ENCODE measurements at regions not wholly inside any gene's neighbourhood (a gene's known extent, or its start where the extent isn't known, plus 50 kb on each side); places are given as distances from the start of the nearest gene placed in this dataset.

DNA sequence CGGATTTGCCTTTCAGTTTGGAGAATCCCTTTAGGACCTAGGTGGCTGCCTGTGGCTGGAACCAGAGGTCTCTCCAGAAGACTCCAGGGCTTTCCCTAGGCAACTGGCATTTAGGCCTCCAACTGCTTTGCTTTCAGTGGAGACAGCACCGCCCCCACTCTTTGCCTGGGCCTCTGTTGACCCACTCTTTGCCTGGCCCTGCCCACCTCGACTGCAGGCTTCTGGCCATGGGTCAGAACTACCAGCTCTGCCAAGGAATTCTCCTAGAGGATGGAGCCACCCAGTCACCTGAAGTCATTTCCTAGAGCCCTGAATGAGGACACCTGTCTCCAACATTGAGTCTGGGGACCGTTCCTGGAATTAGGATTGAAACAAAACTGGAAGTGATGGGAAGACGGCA is 439.0 kb upstream of the CDH4 start:
- DNase-seq (ENCODE audit: low read depth in 1 of 2, low spot score in 1 of 2), result no peak

- no peak for DNase-seq (ENCODE audit: low read depth in 1 of 2, low spot score in 1 of 2)
Measured at GRCh38 chr20:60815656-60816055, 436.4 kb upstream of the CDH4 start.

DNA sequence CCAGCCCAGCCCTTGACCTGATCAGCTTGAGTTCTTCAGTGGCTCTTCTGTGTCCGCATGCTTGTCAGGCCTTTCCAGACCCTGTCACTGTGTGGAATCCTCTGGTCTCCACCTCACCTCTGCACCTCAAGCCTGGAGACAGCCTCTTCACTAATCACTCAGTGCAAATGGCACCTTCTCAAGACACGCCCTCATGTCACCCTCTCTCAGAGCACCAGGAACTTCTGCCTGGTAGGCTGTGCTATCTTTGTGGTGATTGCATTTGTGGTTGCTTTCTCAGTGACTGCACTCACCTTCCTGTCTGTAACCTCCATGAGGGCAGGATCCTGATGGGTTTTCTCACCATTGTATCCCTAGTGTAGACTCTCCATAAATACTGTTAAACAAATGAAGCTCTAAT is 435.2 kb upstream of the CDH4 start:
- no peak for DNase-seq (ENCODE audit: low read depth in 1 of 2, low spot score in 1 of 2)

DNA sequence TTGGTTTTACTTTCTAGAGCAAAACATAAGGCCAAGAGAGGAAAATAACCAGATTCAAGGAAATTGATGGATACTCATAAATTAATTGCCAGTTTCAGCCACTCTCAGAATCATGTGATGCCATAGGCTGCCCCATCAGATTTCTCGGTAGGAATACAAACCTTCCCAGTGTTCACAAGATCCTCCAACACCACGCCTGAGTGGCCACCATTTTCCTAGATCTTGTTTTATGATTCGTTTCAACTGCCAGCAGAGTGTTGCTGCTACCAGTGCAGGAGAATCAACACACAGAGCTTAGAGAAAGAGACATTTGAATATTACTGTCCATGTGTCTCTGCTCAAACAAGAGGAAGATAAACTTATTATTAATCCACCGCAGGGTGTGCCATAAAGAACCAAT is 434.2 kb upstream of the CDH4 start:
- no peak for DNase-seq (ENCODE audit: low read depth in 1 of 2, low spot score in 1 of 2)

DNA sequence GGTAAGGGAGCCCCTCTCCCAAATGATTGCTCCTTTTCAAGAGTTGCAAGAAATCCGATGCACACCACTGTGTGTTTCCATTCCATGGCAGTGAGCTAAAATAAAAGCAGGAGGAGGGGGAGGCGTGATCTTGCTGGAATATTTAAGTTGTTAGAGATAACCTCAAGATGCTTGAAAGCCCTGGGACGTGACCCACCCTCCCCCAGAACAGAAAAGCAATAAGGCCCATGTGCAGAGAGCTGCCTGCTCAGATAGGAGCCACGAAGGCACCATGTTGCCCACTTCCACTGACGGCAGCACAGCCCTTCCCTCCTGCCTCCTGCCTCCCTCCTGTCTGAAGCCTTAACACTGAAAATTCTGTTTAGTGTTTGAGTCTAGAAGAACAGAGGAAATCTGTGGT is 432.6 kb upstream of the CDH4 start:
- no peak for DNase-seq (ENCODE audit: low read depth in 1 of 2, low spot score in 1 of 2)

DNA sequence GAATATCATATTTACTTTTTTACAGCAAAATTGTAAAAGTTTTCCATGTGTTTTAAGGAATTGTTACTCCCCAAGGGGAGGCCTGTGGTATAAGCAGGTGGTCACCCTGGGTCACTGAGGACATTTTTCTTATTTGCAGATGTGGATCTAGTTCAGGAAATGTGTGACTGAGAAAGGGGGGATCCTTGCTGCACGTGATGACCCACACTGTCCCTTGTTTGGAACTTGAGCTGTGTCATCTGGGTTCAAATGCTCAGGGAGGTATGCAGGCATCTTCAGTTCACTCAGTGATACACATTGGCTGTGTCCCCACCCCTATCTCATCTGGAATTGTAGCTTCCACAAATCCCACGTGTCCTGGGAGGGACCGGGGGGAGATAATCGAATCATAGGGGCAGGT is 431.9 kb upstream of the CDH4 start:
- DNase-seq (ENCODE audit: low read depth in 1 of 2, low spot score in 1 of 2), result no peak

DNA sequence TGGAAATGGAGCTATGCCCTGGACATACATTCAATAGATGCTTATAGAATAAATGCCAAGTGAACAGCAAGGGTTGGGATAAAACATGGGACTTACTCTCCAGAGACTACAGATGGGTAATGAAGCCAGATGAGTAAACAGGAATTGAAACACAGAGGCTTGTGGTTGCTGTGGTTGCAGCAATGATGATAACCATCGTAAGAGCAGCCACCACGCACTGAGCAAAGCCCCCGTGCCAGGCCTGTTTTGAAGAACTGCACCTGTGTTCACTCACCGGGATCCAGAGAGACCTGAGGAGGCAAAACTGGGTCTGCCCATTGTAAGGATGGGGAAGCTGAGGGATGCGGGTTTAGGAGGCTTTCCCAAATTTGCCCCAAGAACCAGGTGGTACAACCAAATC is 431.1 kb upstream of the CDH4 start:
- no peak for DNase-seq (ENCODE audit: low read depth in 1 of 2, low spot score in 1 of 2)

- no peak for DNase-seq (ENCODE audit: low read depth in 1 of 2, low spot score in 1 of 2)
Measured at GRCh38 chr20:60822699-60823607, 429.1 kb upstream of the CDH4 start.

DNA sequence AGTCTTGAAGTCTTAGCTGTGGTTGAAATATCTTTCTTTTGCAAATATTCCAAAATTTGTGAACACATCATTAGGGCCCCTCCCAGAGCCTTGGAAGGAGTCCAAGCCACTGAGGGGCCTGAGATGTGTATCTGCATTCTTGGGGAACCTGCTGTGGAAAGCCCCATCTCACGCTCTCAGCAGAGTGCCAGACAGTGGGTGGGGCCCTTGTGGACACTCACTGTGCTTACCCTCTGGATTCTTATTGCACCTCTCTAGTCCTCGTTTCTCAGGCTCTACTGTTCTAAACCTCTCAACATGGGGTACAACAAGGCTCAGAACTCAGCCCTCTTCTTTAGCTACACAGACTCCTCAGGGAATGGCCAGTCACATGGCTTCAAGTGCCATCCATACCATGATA is 416.2 kb upstream of the CDH4 start:
- no peak for DNase-seq (ENCODE audit: low read depth in 1 of 2, low spot score in 1 of 2)

DNA sequence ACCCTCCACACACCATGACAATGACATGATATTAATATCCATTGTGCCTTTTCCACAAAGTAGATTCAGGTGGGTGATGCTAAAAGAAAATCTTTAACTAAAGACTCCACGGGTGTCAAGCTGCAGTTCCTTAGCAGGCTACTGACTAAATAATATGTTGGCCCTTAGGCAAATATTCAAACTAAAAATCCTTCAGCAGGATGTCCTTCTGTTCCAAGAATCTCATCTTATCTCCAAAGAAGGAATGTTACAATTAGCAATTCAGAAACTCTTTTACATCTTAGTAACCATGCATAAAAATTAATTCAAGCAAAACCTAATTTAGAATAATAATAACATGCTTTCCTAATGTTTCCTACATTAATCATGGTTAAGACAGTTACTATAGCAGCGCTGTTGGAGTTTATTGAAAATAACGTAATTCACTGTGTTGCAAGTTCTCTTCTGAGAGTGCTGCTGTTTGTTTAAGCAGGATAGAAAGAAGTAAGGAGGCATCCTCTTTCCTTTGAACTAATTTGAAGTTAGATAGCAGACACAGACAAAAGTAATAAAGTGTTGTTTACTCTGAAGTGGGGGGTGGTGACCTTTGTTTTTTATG is 414.8 kb upstream of the CDH4 start:
- DNase-seq (ENCODE audit: low read depth in 1 of 2, low spot score in 1 of 2), result no peak

GRCh38 chr20:60838297-60838696 is 413.8 kb upstream of the CDH4 start:
- DNase-seq (ENCODE audit: low read depth in 1 of 2, low spot score in 1 of 2), result no peak

- DNase-seq (ENCODE audit: low read depth in 1 of 2, low spot score in 1 of 2), result no peak
Measured at GRCh38 chr20:60840971-60841370, 411.1 kb upstream of the CDH4 start.

DNA sequence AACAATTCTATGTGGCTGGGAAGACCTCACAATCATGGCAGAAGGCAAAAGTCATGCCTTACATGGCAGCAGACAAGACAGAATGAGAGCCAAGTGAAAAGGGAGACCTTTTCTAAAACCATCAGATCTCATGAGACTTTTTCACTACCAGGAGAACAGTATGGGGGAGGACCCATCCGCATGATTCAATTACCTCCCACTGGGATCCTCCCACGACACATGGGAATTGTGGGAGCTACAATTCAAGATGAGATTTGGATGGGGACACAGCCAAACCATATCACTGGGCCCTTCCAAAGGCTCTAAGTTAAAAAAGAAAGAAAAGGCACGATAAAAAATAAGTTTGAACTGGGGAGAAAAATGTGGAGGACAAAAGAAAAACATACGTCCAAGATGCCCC is 406.9 kb upstream of the CDH4 start:
- no peak for DNase-seq (ENCODE audit: low read depth in 1 of 2, low spot score in 1 of 2)

DNA sequence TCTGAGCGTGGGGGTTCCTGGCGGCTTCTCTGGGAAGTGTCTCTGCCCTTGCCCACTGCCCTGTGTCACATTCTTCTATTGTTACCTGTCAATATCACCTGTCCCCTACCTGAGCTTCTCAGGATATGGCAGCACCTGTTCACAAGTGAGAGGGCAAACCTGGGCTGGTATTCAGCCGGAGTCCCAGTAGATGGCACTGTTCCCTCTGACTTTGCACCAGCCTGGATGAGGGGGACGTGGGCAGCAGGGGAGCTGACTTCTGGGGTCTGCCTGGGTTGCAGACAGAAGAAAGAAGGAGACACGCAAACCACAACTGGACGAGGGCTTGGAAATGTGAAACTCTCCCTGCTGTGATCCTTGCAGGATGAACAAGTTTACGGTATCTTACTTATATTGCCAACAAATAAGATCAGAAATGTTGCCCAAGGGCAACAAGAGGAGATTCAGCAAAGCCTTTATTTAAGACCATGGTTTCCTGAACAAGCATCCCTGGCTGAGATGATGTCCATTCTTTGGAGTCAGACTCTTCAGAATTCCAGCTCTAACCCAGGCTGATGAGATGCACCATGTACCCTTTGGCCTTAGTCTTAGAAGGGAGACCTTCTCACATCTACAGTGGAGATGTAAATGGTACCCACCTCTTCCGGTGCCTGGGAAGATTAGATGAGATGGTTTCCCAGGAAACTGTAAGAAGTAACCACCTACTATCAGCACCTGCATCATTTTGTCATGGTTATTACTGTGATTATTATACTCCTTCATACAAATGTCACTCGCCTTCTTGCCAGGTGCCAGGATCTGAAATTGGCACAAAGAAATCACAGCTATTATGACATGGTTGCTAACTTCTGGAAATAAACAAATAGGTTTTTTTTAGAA is 400.0 kb upstream of the CDH4 start:
- no peak for DNase-seq (ENCODE audit: low read depth in 1 of 2, low spot score in 1 of 2)

GRCh38 chr20:60857708-60858107 is 394.4 kb upstream of the CDH4 start:
- DNase-seq (ENCODE audit: low read depth in 1 of 2, low spot score in 1 of 2), result no peak

- DNase-seq (ENCODE audit: low read depth in 1 of 2, low spot score in 1 of 2), result no peak
Measured at GRCh38 chr20:60862601-60863000, 389.5 kb upstream of the CDH4 start.

- no peak for DNase-seq (ENCODE audit: low read depth in 1 of 2, low spot score in 1 of 2)
Measured at GRCh38 chr20:60863548-60863947, 388.5 kb upstream of the CDH4 start.

DNA sequence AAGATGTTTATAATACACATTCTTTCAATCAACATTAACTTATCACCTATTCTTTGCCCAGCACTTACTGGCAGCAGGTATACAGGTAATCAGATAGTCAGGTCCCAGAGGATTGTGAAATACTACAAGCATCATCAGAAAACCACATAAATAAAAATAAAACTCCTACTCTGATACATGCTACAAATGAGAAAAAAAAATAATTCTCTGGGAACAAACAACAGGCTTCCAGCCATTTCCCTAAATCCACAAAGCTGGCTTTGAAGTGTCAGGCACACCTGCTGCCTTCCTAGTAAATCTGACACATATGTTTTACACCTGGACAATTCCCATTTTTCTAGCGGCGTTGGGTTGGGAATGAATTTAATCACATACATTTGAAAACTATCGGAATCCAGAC is 384.5 kb upstream of the CDH4 start:
- no peak for DNase-seq (ENCODE audit: low read depth in 1 of 2, low spot score in 1 of 2)

DNA sequence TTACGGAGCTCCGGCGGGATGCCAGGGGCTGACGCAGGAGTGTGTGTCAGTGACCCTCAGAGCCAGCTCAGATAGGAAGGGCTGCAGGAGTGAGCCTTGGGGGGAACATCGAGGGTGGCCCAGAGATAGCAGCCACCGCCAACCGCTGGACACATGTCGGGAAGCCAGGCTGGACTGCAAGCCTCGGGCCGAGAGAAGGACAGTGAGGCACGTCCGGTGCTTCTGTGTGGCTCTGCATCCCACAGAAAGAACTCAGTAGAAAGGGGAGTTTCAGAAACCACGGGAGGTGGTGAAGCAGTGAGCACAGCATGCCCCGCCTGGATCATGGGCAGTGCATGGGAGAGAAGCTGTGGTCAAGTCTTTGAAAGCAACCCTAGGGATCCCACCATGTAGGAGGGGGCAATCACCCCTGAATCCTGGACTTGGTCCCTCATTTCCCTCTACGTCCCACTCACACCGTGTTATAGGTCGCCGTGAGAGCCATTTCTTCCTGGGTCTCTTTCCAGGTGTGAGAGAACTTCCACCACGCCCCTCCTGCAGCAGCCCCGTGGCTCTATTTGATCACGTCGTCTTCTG is 383.7 kb upstream of the CDH4 start:
- DNase-seq (ENCODE audit: low read depth in 1 of 2, low spot score in 1 of 2), result no peak

GRCh38 chr20:60869087-60869486 is 383.0 kb upstream of the CDH4 start:
- no peak for DNase-seq (ENCODE audit: low read depth in 1 of 2, low spot score in 1 of 2)

GRCh38 chr20:60869625-60870024 is 382.4 kb upstream of the CDH4 start:
- no peak for DNase-seq (ENCODE audit: low read depth in 1 of 2, low spot score in 1 of 2)

GRCh38 chr20:60870040-60870439 is 382.0 kb upstream of the CDH4 start:
- DNase-seq (ENCODE audit: low read depth in 1 of 2, low spot score in 1 of 2), result no peak

Data from activated CD4-positive, alpha-beta T cell treated with anti-CD3 and anti-CD28 coated beads, Interleukin-2, amount 50 U/mL, for 24 hours (primary cell).